Mesenchymal stem cell (in vitro differentiated cells and primary cell): ENCODE measurements at regions not wholly inside any gene's neighbourhood (a gene's known extent, or its start where the extent isn't known, plus 50 kb on each side); places are given as distances from the start of the nearest gene placed in this dataset.
"Not testable (repeated sequence)": the region's sequence is repeated elsewhere in the genome, so short reads cannot be mapped to it uniquely, and the experiment has no call there.

Source experiments
- DNase-seq: peaks from one replicate; pipeline ENCODE4 v3.0.0-alpha.2; 2013
- H2AFZ ChIP-seq: one replicate; pipeline ENCODE4 v1.6.1; 2013; ENCODE audit warnings: low read depth, mild to moderate bottlenecking, control low read depth, inconsistent platforms, low read length, moderate library complexity
- H2AK5ac ChIP-seq: 2 replicates; pipeline ENCODE4 v1.6.1; 2013; ENCODE audit warnings: low read length, moderate library complexity, mild to moderate bottlenecking, inconsistent platforms; ENCODE audit not compliant: severe bottlenecking
- H2BK120ac ChIP-seq: one replicate; pipeline ENCODE4 v1.6.1; 2013; ENCODE audit warnings: low read depth, mild to moderate bottlenecking, inconsistent platforms, low read length, moderate library complexity
- H2BK12ac ChIP-seq, 2 experiments: one replicate each; pipeline ENCODE4 v1.6.1; 2013; ENCODE audit warnings: inconsistent platforms in 2 of 2, low read length in 2 of 2, mild to moderate bottlenecking in 2 of 2, moderate library complexity in 2 of 2, control low read depth in 1 of 2
- H2BK15ac ChIP-seq: one replicate; pipeline ENCODE4 v1.6.1; 2013; ENCODE audit warnings: mild to moderate bottlenecking, low read depth, inconsistent platforms; ENCODE audit not compliant: poor library complexity, severe bottlenecking
- H2BK5ac ChIP-seq: 2 replicates; pipeline ENCODE4 v1.6.1; 2013; ENCODE audit warnings: low read depth, mild to moderate bottlenecking, low read length, control low read depth, inconsistent platforms; ENCODE audit not compliant: poor library complexity, severe bottlenecking
- H3K14ac ChIP-seq, 2 experiments: one replicate each; pipeline ENCODE4 v1.6.1; 2013; ENCODE audit warnings: inconsistent platforms in 2 of 2, low read length in 2 of 2, control low read depth in 1 of 2, mild to moderate bottlenecking in 1 of 2, moderate library complexity in 1 of 2
- H3K18ac ChIP-seq, 2 experiments: one replicate each; pipeline ENCODE4 v1.6.1; 2013; ENCODE audit warnings: inconsistent platforms in 2 of 2, low read length in 2 of 2, control low read depth in 1 of 2, low read depth in 1 of 2, mild to moderate bottlenecking in 1 of 2
- H3K23ac ChIP-seq, 2 experiments: one replicate each; pipeline ENCODE4 v1.6.1; 2013; ENCODE audit warnings: inconsistent platforms in 2 of 2, low read length in 2 of 2, mild to moderate bottlenecking in 2 of 2, moderate library complexity in 2 of 2, control low read depth in 1 of 2
- H3K27ac ChIP-seq: 2 replicates; pipeline ENCODE4 v1.5.1; 2013; ENCODE audit warnings: mild to moderate bottlenecking, moderate library complexity, low read length, control low read depth, inconsistent platforms; ENCODE audit not compliant: poor library complexity, severe bottlenecking
- H3K27me3 ChIP-seq, 2 experiments: 2 replicates each; pipeline versions ENCODE4 v1.6.1 to v1.7.0; 2013; ENCODE audit warnings: low read length in 2 of 2, mild to moderate bottlenecking in 2 of 2, moderate library complexity in 2 of 2, control low read depth in 1 of 2, inconsistent platforms in 1 of 2; ENCODE audit not compliant: control insufficient read depth in 1 of 2, insufficient read depth in 1 of 2
- H3K36me3 ChIP-seq, 2 experiments: 2 replicates each; pipeline versions ENCODE4 v1.6.1 to v1.7.0; 2013; ENCODE audit warnings: low read length in 2 of 2, control low read depth in 1 of 2, inconsistent platforms in 1 of 2, low read depth in 1 of 2, mild to moderate bottlenecking in 1 of 2; ENCODE audit not compliant: insufficient read depth in 2 of 2, control insufficient read depth in 1 of 2
- H3K4ac ChIP-seq, 2 experiments: one replicate each; pipeline ENCODE4 v1.6.1; 2013; ENCODE audit warnings: inconsistent platforms in 2 of 2, low read length in 2 of 2, mild to moderate bottlenecking in 2 of 2, moderate library complexity in 2 of 2, control low read depth in 1 of 2, low read depth in 1 of 2
- H3K4me1 ChIP-seq: 2 replicates; pipeline ENCODE4 v1.6.1; 2013; ENCODE audit warnings: low read depth, low read length, control low read depth; ENCODE audit not compliant: control insufficient read depth, insufficient read depth
- H3K4me2 ChIP-seq: 2 replicates; pipeline ENCODE4 v1.6.1; 2013; ENCODE audit warnings: low read length, mild to moderate bottlenecking, inconsistent platforms; ENCODE audit not compliant: poor library complexity, severe bottlenecking
- H3K4me3 ChIP-seq, 2 experiments: 2 replicates each; pipeline versions ENCODE4 v1.5.1 to v1.7.0; 2013; ENCODE audit warnings: low read length in 2 of 2, mild to moderate bottlenecking in 2 of 2, control low read depth in 1 of 2, low read depth in 1 of 2; ENCODE audit not compliant: insufficient read depth in 1 of 2
- H3K79me1 ChIP-seq: replicated peaks from 2 replicates; pipeline ENCODE4 v1.6.1; 2013; ENCODE audit warnings: mild to moderate bottlenecking, control low read depth, low read length, inconsistent platforms; ENCODE audit not compliant: poor library complexity, severe bottlenecking
- H3K9ac ChIP-seq: 2 replicates; pipeline ENCODE4 v1.7.0; 2013; ENCODE audit warnings: mild to moderate bottlenecking, low read length, moderate library complexity
- H3K9me3 ChIP-seq: 2 replicates; pipeline ENCODE4 v1.7.0; 2013; ENCODE audit warnings: mild to moderate bottlenecking, low read length; ENCODE audit not compliant: control insufficient read depth
- H4K8ac ChIP-seq: one replicate; pipeline ENCODE4 v1.6.1; 2013; ENCODE audit warnings: inconsistent platforms, mild to moderate bottlenecking, low read length, moderate library complexity
- H4K91ac ChIP-seq: one replicate; pipeline ENCODE4 v1.6.1; 2013; ENCODE audit warnings: mild to moderate bottlenecking, low read length, inconsistent platforms
- WGBS: methylation state at CpG from one replicate; pipeline ENCODE4 v1.1.7; 2013; ENCODE audit warnings: mixed read lengths; 5-methylcytosine and 5-hydroxymethylcytosine counted together

- not testable (repeated sequence) for H3K4me3 ChIP-seq, H3K23ac ChIP-seq, H3K36me3 ChIP-seq, H3K27me3 ChIP-seq, H2AK5ac ChIP-seq, DNase-seq, H3K27ac ChIP-seq, H2BK5ac ChIP-seq, H3K9ac ChIP-seq, H2BK15ac ChIP-seq, H3K9me3 ChIP-seq, H4K8ac ChIP-seq, H3K14ac ChIP-seq, H3K18ac ChIP-seq, H3K4me2 ChIP-seq, H3K4me1 ChIP-seq, H3K4ac ChIP-seq, H3K79me1 ChIP-seq, H2BK12ac ChIP-seq, H2AFZ ChIP-seq, H2BK120ac ChIP-seq
- WGBS = 82% methylated on average over 15 of the region's 15 CpGs
- H4K91ac ChIP-seq = peak overlapping the region; percentile 12
Observed at GRCh38 chr7:150158696-150159095, 164.5 kb upstream of the LRRC61 start.

GRCh38 chr7:150169515-150169914 lies 153.6 kb upstream of the LRRC61 start:
- no CpG with 5 or more reads among the region's 1 CpG for WGBS
- not testable (repeated sequence) for H2AFZ ChIP-seq, H3K27me3 ChIP-seq, H4K91ac ChIP-seq, H3K4me3 ChIP-seq, H2BK15ac ChIP-seq, H3K23ac ChIP-seq, H2AK5ac ChIP-seq, H2BK5ac ChIP-seq, H3K9ac ChIP-seq, H3K18ac ChIP-seq, H3K4me2 ChIP-seq, H3K4me1 ChIP-seq, H3K36me3 ChIP-seq, H3K79me1 ChIP-seq, DNase-seq, H3K14ac ChIP-seq, H3K27ac ChIP-seq, H4K8ac ChIP-seq, H2BK120ac ChIP-seq, H3K9me3 ChIP-seq, H2BK12ac ChIP-seq, H3K4ac ChIP-seq

- H3K9ac ChIP-seq, H3K4me2 ChIP-seq, H3K4me3 ChIP-seq, H3K23ac ChIP-seq, H3K18ac ChIP-seq, H4K8ac ChIP-seq, H3K14ac ChIP-seq, H3K27me3 ChIP-seq, H4K91ac ChIP-seq, H3K4ac ChIP-seq, H2BK15ac ChIP-seq, H2AFZ ChIP-seq, H3K9me3 ChIP-seq, H3K36me3 ChIP-seq, H3K27ac ChIP-seq, H2BK120ac ChIP-seq, H3K4me1 ChIP-seq, H3K79me1 ChIP-seq, H2BK12ac ChIP-seq, DNase-seq, H2AK5ac ChIP-seq, H2BK5ac ChIP-seq: not testable (repeated sequence)
- WGBS = no CpG with 5 or more reads among the region's 4 CpGs
Observed at GRCh38 chr7:150169943-150170490, 153.1 kb upstream of the LRRC61 start.

- H4K8ac ChIP-seq, H3K36me3 ChIP-seq, H3K9me3 ChIP-seq, H3K4ac ChIP-seq, H3K23ac ChIP-seq, H2BK12ac ChIP-seq, H3K27me3 ChIP-seq, H3K14ac ChIP-seq, H3K4me1 ChIP-seq, H2BK15ac ChIP-seq, H3K27ac ChIP-seq, H4K91ac ChIP-seq, H3K4me2 ChIP-seq, H3K18ac ChIP-seq, H3K4me3 ChIP-seq, H3K79me1 ChIP-seq, H2BK120ac ChIP-seq, H3K9ac ChIP-seq, H2AFZ ChIP-seq, DNase-seq, H2BK5ac ChIP-seq, H2AK5ac ChIP-seq: not testable (repeated sequence)
- WGBS = no CpG with 5 or more reads among the region's 1 CpG
Observed at GRCh38 chr7:150183602-150184001, 139.6 kb upstream of the LRRC61 start.
